Loucy (cell line): ENCODE measurements at regions not wholly inside any gene's neighbourhood (a gene's known extent, or its start where the extent isn't known, plus 50 kb on each side); places are given as distances from the start of the nearest gene placed in this dataset.

Experiments
- H2AFZ ChIP-seq: fragments of 200-600 bp; sonication (generic); 2 replicates; pipeline ENCODE4 v1.6.0; 2016; ENCODE audit warnings: antibody characterized with exemption, mild to moderate bottlenecking, low read length, moderate library complexity
- H3F3A ChIP-seq: fragments of 200-600 bp; 2 replicates; pipeline ENCODE4 v1.6.0; 2016; ENCODE audit warnings: antibody characterized with exemption, low read depth, mild to moderate bottlenecking
- H3K27me3 ChIP-seq: fragments of 200-600 bp; sonication (generic); 2 replicates; pipeline ENCODE4 v1.6.1; 2014; ENCODE audit warnings: low read length, mild to moderate bottlenecking; ENCODE audit not compliant: insufficient read depth, poor library complexity, severe bottlenecking
- H3K36me3 ChIP-seq: fragments of 200-600 bp; sonication (generic); 2 replicates; pipeline ENCODE4 v1.6.1; 2016; ENCODE audit warnings: low read length; ENCODE audit not compliant: insufficient read depth
- H3K4me1 ChIP-seq: fragments of 200-600 bp; sonication (generic); 2 replicates; pipeline ENCODE4 v1.5.1; 2014; ENCODE audit warnings: low read length, mild to moderate bottlenecking; ENCODE audit not compliant: insufficient read depth, poor library complexity, severe bottlenecking
- H3K4me2 ChIP-seq: fragments of 200-600 bp; sonication (generic); 2 replicates; pipeline ENCODE4 v1.6.0; 2014; ENCODE audit warnings: antibody characterized with exemption, low read length, low read depth, mild to moderate bottlenecking; ENCODE audit not compliant: poor library complexity, severe bottlenecking
- H3K4me3 ChIP-seq: fragments of 200-600 bp; sonication (generic); 2 replicates; pipeline ENCODE4 v1.5.1; 2014; ENCODE audit warnings: low read length, mild to moderate bottlenecking, mixed read lengths; ENCODE audit not compliant: poor library complexity, severe bottlenecking
- H3K79me2 ChIP-seq: fragments of 200-600 bp; sonication (generic); 2 replicates; pipeline ENCODE4 v1.6.1; 2014; ENCODE audit warnings: low read length; ENCODE audit not compliant: insufficient read depth
- H3K9ac ChIP-seq: fragments of 200-600 bp; sonication (generic); 2 replicates; pipeline ENCODE4 v1.6.0; 2014; ENCODE audit warnings: mild to moderate bottlenecking, low read depth, low read length, moderate library complexity; ENCODE audit not compliant: poor library complexity, severe bottlenecking
- H3K9me2 ChIP-seq: fragments of 200-600 bp; sonication (generic); replicated peaks from 2 replicates; pipeline ENCODE4 v1.6.1; 2016; ENCODE audit warnings: low read depth, low read length, mixed read lengths
- H3K9me3 ChIP-seq: fragments of 200-600 bp; sonication (generic); 2 replicates; pipeline ENCODE4 v1.6.1; 2014; ENCODE audit warnings: mild to moderate bottlenecking, antibody characterized with exemption, low read length, low read depth; ENCODE audit not compliant: insufficient read depth
- H4K20me1 ChIP-seq: fragments of 200-600 bp; sonication (generic); 2 replicates; pipeline ENCODE4 v1.6.0; 2014; ENCODE audit warnings: antibody characterized with exemption, low read length, mild to moderate bottlenecking; ENCODE audit not compliant: insufficient read depth, poor library complexity, severe bottlenecking
- EZH2phosphoT487 ChIP-seq: fragments of 200-600 bp; IDR thresholded peaks from 2 replicates; pipeline ENCODE4 v1.6.1; 2018; ENCODE audit warnings: antibody characterized with exemption, mild to moderate bottlenecking, moderate library complexity, borderline replicate concordance
- TF ChIP-seq, protein P1 (sequence below): fragments of 200-600 bp; sonication (generic); conservative IDR thresholded peaks from 2 replicates; pipeline ENCODE4 v1.5.1; 2014; ENCODE audit warnings: mild to moderate bottlenecking, antibody characterized with exemption, low read length

GRCh38 chr7:115734641-115735040 lies 295.9 kb downstream of the TFEC start:
- H4K20me1 ChIP-seq = no peaks in the 10 kb centered on the region

GRCh38 chr7:115731796-115732471 lies 298.6 kb downstream of the TFEC start:
- Histone ChIP-seq H3K79me2 (no peaks in the 10 kb centered on the region), H3K4me3 (no peak overlapping the region), H3K27me3 (no peaks in the 10 kb centered on the region), H4K20me1 (no peaks in the 10 kb centered on the region), H2AFZ (no peak overlapping the region), H3K4me2 (no peak overlapping the region), H3K36me3 (no peaks in the 10 kb centered on the region), H3K4me1 (no peaks in the 10 kb centered on the region), H3K9me2 (no peaks in the 10 kb centered on the region), H3K9me3 (no peaks in the 10 kb centered on the region), H3K9ac (no peak overlapping the region), H3F3A (no peaks in the 10 kb centered on the region)
- TF ChIP-seq, protein P1, sequence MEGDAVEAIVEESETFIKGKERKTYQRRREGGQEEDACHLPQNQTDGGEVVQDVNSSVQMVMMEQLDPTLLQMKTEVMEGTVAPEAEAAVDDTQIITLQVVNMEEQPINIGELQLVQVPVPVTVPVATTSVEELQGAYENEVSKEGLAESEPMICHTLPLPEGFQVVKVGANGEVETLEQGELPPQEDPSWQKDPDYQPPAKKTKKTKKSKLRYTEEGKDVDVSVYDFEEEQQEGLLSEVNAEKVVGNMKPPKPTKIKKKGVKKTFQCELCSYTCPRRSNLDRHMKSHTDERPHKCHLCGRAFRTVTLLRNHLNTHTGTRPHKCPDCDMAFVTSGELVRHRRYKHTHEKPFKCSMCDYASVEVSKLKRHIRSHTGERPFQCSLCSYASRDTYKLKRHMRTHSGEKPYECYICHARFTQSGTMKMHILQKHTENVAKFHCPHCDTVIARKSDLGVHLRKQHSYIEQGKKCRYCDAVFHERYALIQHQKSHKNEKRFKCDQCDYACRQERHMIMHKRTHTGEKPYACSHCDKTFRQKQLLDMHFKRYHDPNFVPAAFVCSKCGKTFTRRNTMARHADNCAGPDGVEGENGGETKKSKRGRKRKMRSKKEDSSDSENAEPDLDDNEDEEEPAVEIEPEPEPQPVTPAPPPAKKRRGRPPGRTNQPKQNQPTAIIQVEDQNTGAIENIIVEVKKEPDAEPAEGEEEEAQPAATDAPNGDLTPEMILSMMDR = no peak
- no peak for TF ChIP-seq EZH2phosphoT487

More at GRCh38 chr7:115734641-115735040, 295.9 kb downstream of the TFEC start:
- no peak overlapping the region for H3K9ac ChIP-seq
- no peaks in the 10 kb centered on the region for H3F3A ChIP-seq
- no peaks in the 10 kb centered on the region for H3K9me3 ChIP-seq
- no peak overlapping the region for H3K4me3 ChIP-seq
- H3K27me3 ChIP-seq = no peaks in the 10 kb centered on the region
- TF ChIP-seq, protein P1 = no peak
- no peak for TF ChIP-seq EZH2phosphoT487
- H3K4me2 ChIP-seq = no peak overlapping the region
- H3K36me3 ChIP-seq = no peaks in the 10 kb centered on the region
- H3K4me1 ChIP-seq = no peaks in the 10 kb centered on the region
- no peaks in the 10 kb centered on the region for H3K79me2 ChIP-seq
- H2AFZ ChIP-seq = no peak overlapping the region
- H3K9me2 ChIP-seq = no peaks in the 10 kb centered on the region

- H3F3A ChIP-seq = no peaks in the 10 kb centered on the region
- no peak overlapping the region for H3K4me2 ChIP-seq
- no peaks in the 10 kb centered on the region for H4K20me1 ChIP-seq
- no peak overlapping the region for H3K4me3 ChIP-seq
- TF ChIP-seq EZH2phosphoT487 = no peak
- TF ChIP-seq, protein P1 = no peak
- no peak overlapping the region for H3K9ac ChIP-seq
- no peaks in the 10 kb centered on the region for H3K9me2 ChIP-seq
- no peaks in the 10 kb centered on the region for H3K27me3 ChIP-seq
- no peaks in the 10 kb centered on the region for H3K79me2 ChIP-seq
- H3K36me3 ChIP-seq = no peaks in the 10 kb centered on the region
- no peaks in the 10 kb centered on the region for H3K4me1 ChIP-seq
- no peaks in the 10 kb centered on the region for H3K9me3 ChIP-seq
- no peak overlapping the region for H2AFZ ChIP-seq
Measured at GRCh38 chr7:115728518-115728917, 302.0 kb downstream of the TFEC start.
